GM21367 (cell line): ENCODE measurements at regions not wholly inside any gene's neighbourhood (a gene's known extent, or its start where the extent isn't known, plus 50 kb on each side); places are given as distances from the start of the nearest gene placed in this dataset.

ENCODE experiments used
- ATAC-seq: cut with Tn5 transposase; IDR thresholded peaks from one replicate; pipeline ENCODE4 v1.9.1; 2021; ENCODE audit not compliant: unreplicated experiment

GRCh38 chr11:115007851-115008250 lies 329.5 kb downstream of the NXPE2 start:
- no peak for ATAC-seq

GRCh38 chr11:115008799-115009198 lies 330.5 kb downstream of the NXPE2 start:
- no peak for ATAC-seq

- no peak for ATAC-seq
These were observed 339.2 kb downstream of the NXPE2 start for GRCh38 chr11:115017529-115017928.

GRCh38 chr11:115030166-115030565 lies 351.8 kb downstream of the NXPE2 start:
- ATAC-seq: no peak

- ATAC-seq: no peak
These were observed 358.3 kb downstream of the NXPE2 start for GRCh38 chr11:115036406-115037180.

- no peak for ATAC-seq
These were observed 363.7 kb downstream of the NXPE2 start for GRCh38 chr11:115042002-115042401.

- ATAC-seq: no peak
These were observed 369.3 kb downstream of the NXPE2 start for GRCh38 chr11:115047631-115048030.

- no peak for ATAC-seq
These were observed 371.5 kb downstream of the NXPE2 start for GRCh38 chr11:115049796-115050195.

GRCh38 chr11:115050756-115051155 lies 372.4 kb downstream of the NXPE2 start:
- no peak for ATAC-seq

GRCh38 chr11:115051938-115052590 lies 373.7 kb downstream of the NXPE2 start:
- no peak for ATAC-seq

GRCh38 chr11:115052601-115053000 lies 374.3 kb downstream of the NXPE2 start:
- no peak for ATAC-seq

GRCh38 chr11:115054570-115055538 lies 376.5 kb downstream of the NXPE2 start:
- no peak for ATAC-seq

- ATAC-seq: no peak
These were observed 378.2 kb downstream of the NXPE2 start for GRCh38 chr11:115056514-115056913.

- ATAC-seq: no peak
These were observed 382.5 kb downstream of the NXPE2 start for GRCh38 chr11:115060840-115061239.

GRCh38 chr11:115065314-115065713 lies 387.0 kb downstream of the NXPE2 start:
- ATAC-seq: no peak

- no peak for ATAC-seq
These were observed 387.7 kb downstream of the NXPE2 start for GRCh38 chr11:115065830-115066664.

GRCh38 chr11:115067471-115067870 lies 389.1 kb downstream of the NXPE2 start:
- ATAC-seq: no peak

- no peak for ATAC-seq
These were observed 389.7 kb downstream of the NXPE2 start for GRCh38 chr11:115067900-115068530.

GRCh38 chr11:115069599-115069998 lies 391.3 kb downstream of the NXPE2 start:
- no peak for ATAC-seq

- no peak for ATAC-seq
These were observed 397.0 kb downstream of the NXPE2 start for GRCh38 chr11:115075356-115075755.
